Cardiac muscle cell (in vitro differentiated cells and primary cell): ENCODE measurements at regions not wholly inside any gene's neighbourhood (a gene's known extent, or its start where the extent isn't known, plus 50 kb on each side); places are given as distances from the start of the nearest gene placed in this dataset.
"Not testable (repeated sequence)": the region's sequence is repeated elsewhere in the genome, so short reads cannot be mapped to it uniquely, and the experiment has no call there.

Source experiments
- DNase-seq, 2 donors: peaks; one replicate each; pipeline versions ENCODE4 v3.0.0 to v3.0.0-alpha.2; 2010 to 2017; ENCODE audit warnings: low read depth in 1 of 2, low spot score in 1 of 2
- H3K27ac ChIP-seq: fragments of 200-600 bp; sonication (generic); 2 replicates; pipeline ENCODE4 v1.5.1; 2016
- H3K27me3 ChIP-seq: fragments of 200-600 bp; sonication (generic); 2 replicates; pipeline ENCODE4 v1.6.0; 2016; ENCODE audit warnings: control low read depth
- H3K36me3 ChIP-seq: fragments of 200-600 bp; sonication (generic); 2 replicates; pipeline ENCODE4 v1.5.1; 2016; ENCODE audit warnings: control low read depth
- H3K4me1 ChIP-seq: fragments of 200-600 bp; sonication (generic); 2 replicates; pipeline ENCODE4 v1.8.1; 2017; ENCODE audit warnings: low read depth, mild to moderate bottlenecking, mixed run types
- H3K4me3 ChIP-seq: fragments of 200-600 bp; sonication (generic); 2 replicates; pipeline ENCODE4 v1.5.1; 2016; ENCODE audit warnings: mild to moderate bottlenecking
- H3K9me3 ChIP-seq: fragments of 200-600 bp; sonication (generic); 2 replicates; pipeline ENCODE4 v1.5.1; 2017; ENCODE audit warnings: low read depth, mild to moderate bottlenecking, control low read depth

DNA sequence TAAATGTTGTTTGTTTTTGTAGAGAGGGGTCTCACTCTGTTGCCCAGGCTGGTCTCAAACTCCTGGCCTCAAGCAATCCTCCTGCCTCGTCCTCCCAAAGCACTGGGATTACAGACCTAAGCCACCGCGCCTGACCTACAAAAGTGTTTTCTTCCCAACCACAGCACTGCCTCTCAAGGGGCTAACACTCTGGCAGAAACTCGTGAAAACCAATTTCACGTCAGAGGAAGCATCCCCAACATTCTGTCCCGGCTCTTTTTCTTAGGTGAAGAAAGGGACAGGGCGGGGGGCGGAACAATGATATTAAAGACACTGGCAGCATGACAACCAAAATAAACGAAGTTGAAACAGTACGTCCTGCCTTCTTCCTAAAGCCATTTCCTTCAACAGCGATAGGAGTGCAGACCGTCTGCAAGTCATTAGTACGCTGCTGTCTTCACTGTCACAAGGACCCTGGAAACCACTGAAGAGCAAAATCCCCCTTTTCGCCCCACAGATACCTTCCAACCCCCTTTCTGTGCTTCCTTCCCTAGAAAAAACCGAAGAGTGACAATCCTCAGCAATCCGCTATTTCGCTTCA is 79.5 kb upstream of the NBPF20 start:
- H3K9me3 ChIP-seq, H3K4me1 ChIP-seq, H3K27ac ChIP-seq, DNase-seq, H3K4me3 ChIP-seq, H3K27me3 ChIP-seq, H3K36me3 ChIP-seq: not testable (repeated sequence)

DNA sequence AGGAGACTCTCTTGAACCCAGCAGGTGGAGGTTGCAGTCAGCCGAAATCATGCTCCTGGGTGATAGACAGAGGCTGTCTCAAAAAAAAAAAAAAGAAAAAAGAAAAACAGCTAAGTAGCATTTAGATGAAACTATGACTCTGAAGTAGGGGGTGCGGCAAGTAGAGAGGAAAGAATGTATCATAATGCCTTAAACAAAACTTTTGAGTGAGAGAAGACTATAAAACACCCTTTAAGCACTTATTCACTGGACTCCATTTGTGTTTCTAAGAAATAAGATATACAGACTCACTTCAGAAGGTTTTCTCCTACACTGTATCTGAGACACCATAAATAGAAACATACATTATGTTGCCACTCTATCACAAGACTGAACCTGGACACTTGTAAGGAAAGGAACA is 78.9 kb upstream of the NBPF20 start:
- not testable (repeated sequence) for H3K9me3 ChIP-seq, H3K27ac ChIP-seq, DNase-seq, H3K4me1 ChIP-seq, H3K27me3 ChIP-seq, H3K4me3 ChIP-seq, H3K36me3 ChIP-seq

DNA sequence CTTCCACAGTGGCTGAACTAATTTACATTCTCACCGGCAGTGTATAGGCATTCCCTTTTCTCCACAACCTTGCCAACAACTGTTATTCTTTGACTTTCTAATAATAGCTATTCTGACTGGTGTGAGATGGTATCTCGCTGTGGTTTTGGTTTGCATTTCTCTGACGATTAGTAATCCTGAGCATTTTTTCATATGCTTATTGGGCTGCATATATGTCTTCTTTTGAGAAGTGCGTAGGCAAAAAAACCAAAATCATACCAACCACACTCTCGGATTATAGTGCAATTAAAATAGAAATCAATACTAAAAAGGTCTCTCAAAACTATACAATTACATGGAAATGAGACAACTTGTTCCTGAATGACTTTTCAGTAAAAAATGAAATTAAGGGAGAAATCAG is 74.8 kb upstream of the NBPF20 start:
- not testable (repeated sequence) for H3K27me3 ChIP-seq, H3K9me3 ChIP-seq, H3K4me1 ChIP-seq, H3K36me3 ChIP-seq, H3K4me3 ChIP-seq, H3K27ac ChIP-seq, DNase-seq

DNA sequence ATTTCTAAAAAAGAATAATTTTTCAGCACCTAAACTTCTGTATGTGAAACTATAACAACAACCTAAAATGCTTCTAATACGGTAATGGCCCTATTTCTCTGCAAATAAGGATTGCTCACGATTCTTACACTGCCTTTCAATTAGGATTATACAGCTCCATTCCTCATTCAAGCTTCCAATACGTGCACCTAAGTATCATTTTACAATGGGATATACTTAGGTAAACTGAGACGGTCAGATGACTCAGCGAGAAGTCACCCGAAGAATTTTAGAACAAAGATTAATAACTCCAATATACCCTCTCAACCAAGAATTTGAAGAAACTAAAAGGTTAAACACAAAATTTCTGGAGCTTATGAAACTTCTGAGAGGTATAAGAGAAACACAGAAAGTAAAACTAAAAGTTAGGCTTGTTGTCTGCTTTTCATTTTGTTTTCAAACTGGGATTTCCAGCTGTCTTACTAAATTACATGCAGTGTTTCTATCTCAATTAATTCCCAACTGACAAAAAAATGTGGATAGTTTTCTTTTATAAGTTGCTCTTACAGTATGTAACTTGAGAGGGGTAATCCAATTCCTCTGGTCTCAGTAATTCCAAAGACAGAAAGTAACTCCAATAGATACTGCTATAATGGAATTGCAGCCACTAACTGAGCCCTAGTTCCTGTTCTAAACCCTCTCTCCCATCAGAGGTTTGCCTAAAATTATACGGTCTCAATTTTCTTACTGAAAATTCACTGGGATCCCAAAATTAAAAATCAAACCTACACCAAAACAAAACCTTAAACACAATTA is 69.9 kb upstream of the NBPF20 start:
- H3K36me3 ChIP-seq, H3K27ac ChIP-seq, DNase-seq, H3K4me1 ChIP-seq, H3K4me3 ChIP-seq, H3K9me3 ChIP-seq, H3K27me3 ChIP-seq: not testable (repeated sequence)

DNA sequence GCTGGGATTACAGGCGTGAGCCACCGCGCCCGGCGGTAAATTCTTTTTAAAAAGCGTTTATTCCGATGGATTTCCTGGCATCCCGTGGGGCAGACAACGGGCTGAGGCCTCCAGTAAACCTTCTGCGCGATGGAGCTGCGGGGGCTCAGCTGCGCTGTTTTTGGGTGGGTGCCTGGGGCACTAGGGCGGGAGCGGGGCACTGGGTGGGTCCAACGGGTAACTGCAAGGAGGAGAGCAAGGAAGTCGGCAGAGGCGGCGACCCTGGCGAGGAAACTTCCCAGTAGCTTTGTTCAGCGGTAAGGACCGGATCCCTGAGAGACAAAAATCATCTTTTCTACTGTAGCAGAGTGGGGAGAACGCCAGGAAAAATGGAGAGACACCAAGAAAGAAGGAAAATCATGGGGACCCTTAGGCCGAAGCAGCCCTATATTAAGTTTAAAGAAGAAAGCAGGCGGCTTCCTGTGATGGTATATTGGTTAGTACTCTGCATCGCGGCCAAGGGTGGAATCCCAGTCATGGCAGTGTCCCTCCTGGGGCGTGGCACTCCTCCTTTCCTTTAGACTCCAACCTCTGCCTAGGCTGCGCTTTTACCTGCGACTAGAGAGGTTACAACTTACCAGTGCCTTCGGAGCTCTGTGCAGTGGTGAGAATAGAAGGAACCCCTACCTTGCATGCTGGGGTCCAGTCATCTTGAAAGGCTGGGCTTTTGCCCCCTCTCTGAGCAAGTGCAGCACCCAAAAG is 63.0 kb upstream of the NBPF20 start:
- not testable (repeated sequence) for H3K4me1 ChIP-seq, DNase-seq, H3K9me3 ChIP-seq, H3K4me3 ChIP-seq, H3K36me3 ChIP-seq, H3K27ac ChIP-seq
- peaks cover 17% of the 10 kb centered on the region for H3K27me3 ChIP-seq

DNA sequence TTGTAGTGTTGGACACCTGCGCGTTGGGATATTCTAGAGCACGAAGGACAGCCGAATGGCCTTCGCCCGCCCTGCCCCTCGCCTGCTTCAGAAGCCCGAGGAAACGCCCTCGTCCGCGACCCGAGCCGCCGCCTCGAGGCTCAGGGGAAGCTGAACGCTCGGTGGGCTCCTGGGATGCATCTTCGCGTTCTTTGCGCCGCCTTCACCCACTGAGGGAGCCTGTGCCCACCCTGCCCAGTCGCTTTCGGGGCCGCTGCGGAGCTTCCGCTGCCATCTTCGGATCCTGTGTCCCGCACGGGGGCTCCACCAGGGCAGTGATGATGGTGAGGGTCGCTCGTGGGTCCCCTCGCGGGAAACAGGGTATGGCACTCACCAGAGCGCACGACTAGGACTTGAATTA is 61.8 kb upstream of the NBPF20 start:
- H3K9me3 ChIP-seq, H3K36me3 ChIP-seq, H3K27ac ChIP-seq, H3K4me1 ChIP-seq, DNase-seq, H3K4me3 ChIP-seq: not testable (repeated sequence)
- H3K27me3 ChIP-seq = peaks cover 17% of the 10 kb centered on the region

DNA sequence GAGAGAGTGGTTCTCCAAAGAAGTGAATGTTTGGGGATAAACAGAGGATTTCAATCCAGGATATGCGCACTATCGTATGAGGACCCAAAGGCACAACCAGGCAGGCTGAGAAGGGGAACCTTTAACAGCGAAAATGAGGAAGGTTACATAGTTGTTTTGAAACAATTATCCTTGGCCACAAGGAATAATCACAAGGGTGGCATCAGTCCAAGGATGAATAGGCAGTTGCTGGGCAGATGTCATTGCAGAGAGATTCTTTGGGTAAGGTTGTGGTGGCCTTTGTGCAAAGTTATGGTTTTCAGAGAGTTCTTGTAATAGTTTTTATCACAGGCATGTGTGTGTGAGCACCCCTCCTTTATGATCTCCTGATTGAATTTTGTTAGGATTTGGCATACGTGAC is 58.9 kb upstream of the NBPF20 start:
- H3K9me3 ChIP-seq, DNase-seq, H3K36me3 ChIP-seq, H3K4me1 ChIP-seq, H3K27ac ChIP-seq, H3K4me3 ChIP-seq: not testable (repeated sequence)
- H3K27me3 ChIP-seq = peaks cover 17% of the 10 kb centered on the region

DNA sequence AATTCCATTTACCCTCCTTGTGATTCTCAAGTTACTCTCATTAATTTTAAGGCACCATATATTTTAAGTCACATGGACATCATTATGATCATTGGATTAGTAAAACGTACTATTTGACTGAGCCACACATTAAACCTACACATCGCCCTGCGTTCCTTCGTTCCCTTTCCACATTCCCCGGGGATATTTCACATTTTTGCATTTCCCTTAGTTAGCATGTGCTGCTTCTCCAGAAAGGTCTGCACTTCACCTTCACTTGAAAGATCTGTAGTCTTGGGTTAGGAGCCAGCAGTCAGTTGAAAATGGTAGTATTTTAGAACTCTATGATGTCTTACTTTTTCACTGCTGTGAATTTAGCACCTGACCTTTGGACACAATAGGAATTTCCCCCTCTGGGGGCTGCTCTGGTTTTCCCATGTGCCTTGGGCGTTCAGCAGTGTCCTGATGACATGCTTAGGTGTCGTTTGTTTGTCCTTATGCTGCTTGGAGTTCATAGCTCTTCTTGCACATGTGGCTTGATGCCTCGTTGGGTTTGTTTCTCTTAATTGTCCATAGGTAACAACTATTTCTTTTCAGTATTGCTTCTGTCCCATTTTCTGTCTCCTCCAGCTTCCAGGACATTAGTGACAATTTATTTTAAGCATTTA is 56.9 kb upstream of the NBPF20 start:
- H3K4me1 ChIP-seq, DNase-seq: not testable (repeated sequence)

DNA sequence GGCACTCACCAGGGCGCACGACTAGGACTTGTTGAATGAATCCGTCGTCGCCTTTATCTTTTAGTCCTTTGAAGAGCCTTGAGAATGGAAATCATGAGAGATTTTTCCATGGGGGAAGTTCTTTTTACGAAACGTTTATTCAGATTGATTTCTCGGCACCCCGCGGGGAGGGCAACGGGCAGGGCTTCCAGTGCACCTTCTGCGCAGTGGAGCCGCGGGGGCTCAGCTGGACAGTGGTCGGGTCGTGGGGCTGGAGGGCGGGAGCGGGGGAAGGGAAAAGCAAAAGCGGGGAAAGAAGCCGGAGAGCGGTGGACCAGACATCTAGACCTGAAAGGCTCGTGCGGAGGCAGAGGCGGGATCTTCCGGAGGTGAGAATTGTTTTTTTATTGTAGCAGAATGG is 50.6 kb upstream of the NBPF20 start:
- H3K27ac ChIP-seq, H3K36me3 ChIP-seq, H3K4me1 ChIP-seq, DNase-seq, H3K9me3 ChIP-seq: not testable (repeated sequence)
- Histone ChIP-seq H3K27me3 (peaks cover 25% of the 10 kb centered on the region), H3K4me3 (peak overlapping the region; percentile 34)

More for the DNA sequence above, 56.9 kb upstream of the NBPF20 start:
- H3K4me3 ChIP-seq, H3K9me3 ChIP-seq, H3K36me3 ChIP-seq, H3K27ac ChIP-seq: not testable (repeated sequence)
- H3K27me3 ChIP-seq = peaks cover 17% of the 10 kb centered on the region

DNA sequence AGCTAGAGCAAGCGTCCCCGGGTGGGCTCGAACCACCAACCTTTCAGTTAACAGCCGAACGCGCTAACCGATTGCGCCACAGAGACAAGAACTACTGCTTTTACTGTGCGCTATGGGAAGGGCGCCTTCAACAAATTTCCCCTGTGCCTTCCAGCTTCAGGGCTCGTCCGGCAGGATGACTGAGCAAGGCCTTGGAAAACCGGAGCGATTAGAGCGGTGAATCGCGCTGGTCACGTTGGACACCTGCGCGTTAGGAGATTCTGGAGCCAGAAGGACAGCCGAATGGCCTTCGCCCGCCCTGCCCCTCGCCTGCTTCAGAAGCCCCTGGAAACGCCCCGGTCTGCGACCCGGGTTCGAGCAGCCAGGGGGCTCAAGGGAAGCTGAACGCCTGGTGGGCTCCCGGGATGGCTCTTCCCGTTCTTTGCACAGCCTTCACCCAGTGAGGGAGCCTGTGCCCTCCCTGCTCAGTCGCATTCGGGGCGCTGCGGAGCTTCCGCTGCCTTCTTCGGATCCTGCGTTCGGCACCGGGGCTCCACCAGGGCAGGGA is 50.0 kb upstream of the NBPF20 start:
- H3K4me1 ChIP-seq, H3K27ac ChIP-seq, H3K9me3 ChIP-seq, H3K36me3 ChIP-seq: not testable (repeated sequence)
- peak; percentile 6 to 20 for DNase-seq
- Histone ChIP-seq H3K4me3 (peak overlapping the region; percentile 34), H3K27me3 (peaks cover 25% of the 10 kb centered on the region)
